ENCODE measurements at regions not wholly inside any gene's neighbourhood (a gene's known extent, or its start where the extent isn't known, plus 50 kb on each side); places are given as distances from the start of the nearest gene placed in this dataset.

GRCh38 chr17:33804401-33804800, 450.7 kb upstream of the CCL2 start:
- CTCF ChIA-PET: no interaction called here

GRCh38 chr17:33806631-33807030, 448.5 kb upstream of the CCL2 start:
- ChIA-PET CTCF (no interaction called here), POLR2A (ENCODE audit: low non-redundant PET) (no interaction called here)
- no peak for TF ChIP-seq CTCF (conservative IDR thresholded peaks at IDR 0.05; ENCODE audit: low read depth)
- no peak overlapping the region for H3K27ac ChIP-seq
- no peak for DNase-seq (ENCODE audit: low spot score)

More at GRCh38 chr17:33804401-33804800, 450.7 kb upstream of the CCL2 start:
- no peak overlapping the region for H3K27ac ChIP-seq
- DNase-seq (ENCODE audit: low spot score): no peak
- POLR2A ChIA-PET (ENCODE audit: low non-redundant PET): interaction anchor here (0.6 kb wide), 1 partner anchor 90 kb away, joined by 6 read pairs; no protein-coding TSS in a partner anchor
- no peak for TF ChIP-seq CTCF (conservative IDR thresholded peaks at IDR 0.05; ENCODE audit: low read depth)

GRCh38 chr17:33809748-33810147, 445.3 kb upstream of the CCL2 start:
- ChIA-PET CTCF (interaction anchor here (0.6 kb wide), 1 partner anchor 505 kb away, joined by 3 read pairs; no protein-coding TSS in a partner anchor), POLR2A (ENCODE audit: low non-redundant PET) (no interaction called here)
- no peak for TF ChIP-seq CTCF (conservative IDR thresholded peaks at IDR 0.05; ENCODE audit: low read depth)
- no peak overlapping the region for H3K27ac ChIP-seq
- DNase-seq (ENCODE audit: low spot score): no peak

- no peak for TF ChIP-seq CTCF (conservative IDR thresholded peaks at IDR 0.05; ENCODE audit: low read depth)
- POLR2A ChIA-PET (ENCODE audit: low non-redundant PET): no interaction called here
- CTCF ChIA-PET: interaction anchor here (0.5 kb wide), 1 partner anchor 86 kb away, joined by 3 read pairs; no protein-coding TSS in a partner anchor
- DNase-seq (ENCODE audit: low spot score): no peak
- H3K27ac ChIP-seq: no peak overlapping the region
Measured at GRCh38 chr17:33811004-33811760, 443.9 kb upstream of the CCL2 start.

- no peak for TF ChIP-seq CTCF (conservative IDR thresholded peaks at IDR 0.05; ENCODE audit: low read depth)
- CTCF ChIA-PET: no interaction called here
- H3K27ac ChIP-seq: no peak overlapping the region
- DNase-seq (ENCODE audit: low spot score): no peak
- POLR2A ChIA-PET (ENCODE audit: low non-redundant PET): no interaction called here
Measured at GRCh38 chr17:33811984-33812577, 443.0 kb upstream of the CCL2 start.

- no peak overlapping the region for H3K27ac ChIP-seq
- ChIA-PET CTCF (no interaction called here), POLR2A (ENCODE audit: low non-redundant PET) (no interaction called here)
- TF ChIP-seq CTCF (conservative IDR thresholded peaks at IDR 0.05; ENCODE audit: low read depth): no peak
- DNase-seq (ENCODE audit: low spot score): no peak
Measured at GRCh38 chr17:33814852-33815251, 440.2 kb upstream of the CCL2 start.
